Caki2 (cell line): ENCODE measurements at regions not wholly inside any gene's neighbourhood (a gene's known extent, or its start where the extent isn't known, plus 50 kb on each side); places are given as distances from the start of the nearest gene placed in this dataset.

Source experiments
- DNase-seq: peaks from one replicate; pipeline ENCODE4 v3.0.0-alpha.2; 2015; ENCODE audit warnings: low read depth
- in situ Hi-C: cut with HindIII; loops from 2 replicates; pipeline ENCODE4 v1.10.0; 2016; ENCODE audit warnings: low sequenced_read_pairs, low pct_unique_long_range_greater_than_20kb, mixed read lengths

- no peak for DNase-seq
- in situ Hi-C loops, result no loop called here
Measured at GRCh38 chr2:217484046-217484445, 518.7 kb downstream of the TNS1 start.

GRCh38 chr2:217482056-217482710 lies 520.6 kb downstream of the TNS1 start:
- no peak for DNase-seq
- in situ Hi-C loops, result no loop called here

GRCh38 chr2:217481577-217481976 lies 521.2 kb downstream of the TNS1 start:
- in situ Hi-C loops, result no loop called here
- DNase-seq, result no peak

GRCh38 chr2:217479566-217479965 lies 523.2 kb downstream of the TNS1 start:
- no peak for DNase-seq
- in situ Hi-C loops, result no loop called here

- in situ Hi-C loops, result no loop called here
- no peak for DNase-seq
Measured at GRCh38 chr2:217478831-217479455, 523.9 kb downstream of the TNS1 start.

GRCh38 chr2:217477583-217477982 lies 525.2 kb downstream of the TNS1 start:
- in situ Hi-C loops, result no loop called here
- no peak for DNase-seq

GRCh38 chr2:217475791-217476190 lies 527.0 kb downstream of the TNS1 start:
- no peak for DNase-seq
- in situ Hi-C loops, result no loop called here

GRCh38 chr2:217475101-217475500 lies 527.7 kb downstream of the TNS1 start:
- no peak for DNase-seq
- in situ Hi-C loops, result no loop called here

- in situ Hi-C loops, result no loop called here
- no peak for DNase-seq
Measured at GRCh38 chr2:217471319-217471718, 531.5 kb downstream of the TNS1 start.

- in situ Hi-C loops, result no loop called here
- no peak for DNase-seq
Measured at GRCh38 chr2:217469203-217469810, 533.5 kb downstream of the TNS1 start.

GRCh38 chr2:217468042-217468830 lies 534.6 kb downstream of the TNS1 start:
- DNase-seq, result no peak
- in situ Hi-C loops, result no loop called here

- in situ Hi-C loops, result no loop called here
- no peak for DNase-seq
Measured at GRCh38 chr2:217467331-217467730, 535.5 kb downstream of the TNS1 start.

GRCh38 chr2:217466805-217467204 lies 536.0 kb downstream of the TNS1 start:
- DNase-seq, result no peak
- in situ Hi-C loops, result no loop called here

- no peak for DNase-seq
- in situ Hi-C loops, result no loop called here
Measured at GRCh38 chr2:217466104-217466503, 536.7 kb downstream of the TNS1 start.

- no peak for DNase-seq
- in situ Hi-C loops, result no loop called here
Measured at GRCh38 chr2:217465100-217465499, 537.7 kb downstream of the TNS1 start.

GRCh38 chr2:217463402-217464075 lies 539.3 kb downstream of the TNS1 start:
- no peak for DNase-seq
- in situ Hi-C loops, result no loop called here

GRCh38 chr2:217462121-217462520 lies 540.7 kb downstream of the TNS1 start:
- in situ Hi-C loops, result no loop called here
- DNase-seq, result no peak

- in situ Hi-C loops, result no loop called here
- DNase-seq, result no peak
Measured at GRCh38 chr2:217461674-217462073, 541.1 kb downstream of the TNS1 start.
